ENCODE measurements at regions not wholly inside any gene's neighbourhood (a gene's known extent, or its start where the extent isn't known, plus 50 kb on each side); places are given as distances from the start of the nearest gene placed in this dataset.

GRCh38 chr18:61637905-61638595 is 254.8 kb downstream of the RNF152 start:
- TF ChIP-seq GATA2 (IDR thresholded peaks at IDR 0.05; ENCODE audit: low read depth, low read length) (no peak), GATA3 (IDR thresholded peaks at IDR 0.05; ENCODE audit: low read depth, low read length) (no peak)
